D341Med (cell line): ENCODE measurements at regions not wholly inside any gene's neighbourhood (a gene's known extent, or its start where the extent isn't known, plus 50 kb on each side); places are given as distances from the start of the nearest gene placed in this dataset.
"Not testable (repeated sequence)": the region's sequence is repeated elsewhere in the genome, so short reads cannot be mapped to it uniquely, and the experiment has no call there.

ENCODE experiments used
- DNase-seq: peaks from one replicate; pipeline ENCODE4 v3.0.0; 2012; ENCODE audit warnings: low spot score

DNA sequence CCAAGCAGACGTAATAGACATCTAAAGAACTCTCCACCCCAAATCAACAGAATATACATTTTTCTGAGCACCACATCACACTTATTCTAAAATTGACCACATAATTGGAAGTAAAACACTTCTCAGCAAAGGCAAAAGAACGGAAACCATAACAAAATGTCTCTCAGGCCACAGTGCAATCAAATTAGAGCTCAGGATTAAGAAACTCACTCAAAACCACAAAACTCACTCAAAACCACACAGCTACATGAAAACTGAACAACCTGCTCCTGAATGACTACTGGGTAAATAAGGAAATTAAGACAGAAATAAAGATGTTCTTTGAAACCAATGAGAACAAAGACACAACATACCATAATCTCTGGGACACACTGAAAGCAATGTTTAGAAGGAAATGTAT is 1879.4 kb upstream of the CELF4 start:
- DNase-seq, result not testable (repeated sequence)

DNA sequence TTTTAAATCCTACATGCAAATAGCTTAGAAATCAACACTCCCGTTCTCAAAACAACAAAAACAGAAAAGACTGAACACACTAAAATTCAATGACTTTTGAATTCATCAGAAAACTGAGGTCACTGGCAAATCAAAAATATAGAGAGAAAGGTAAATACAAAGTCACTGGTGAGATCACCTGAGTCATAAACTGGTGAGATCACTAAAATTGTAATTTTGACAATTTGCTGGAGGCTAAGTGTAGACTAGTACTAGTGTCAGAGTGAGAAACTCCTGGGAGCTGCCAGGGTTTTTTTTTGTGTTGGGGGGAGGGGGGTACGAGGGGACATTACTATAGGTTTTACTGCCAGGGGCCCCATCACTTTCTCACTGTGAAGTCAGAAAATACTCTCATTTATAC is 1876.0 kb upstream of the CELF4 start:
- DNase-seq, result no peak

DNA sequence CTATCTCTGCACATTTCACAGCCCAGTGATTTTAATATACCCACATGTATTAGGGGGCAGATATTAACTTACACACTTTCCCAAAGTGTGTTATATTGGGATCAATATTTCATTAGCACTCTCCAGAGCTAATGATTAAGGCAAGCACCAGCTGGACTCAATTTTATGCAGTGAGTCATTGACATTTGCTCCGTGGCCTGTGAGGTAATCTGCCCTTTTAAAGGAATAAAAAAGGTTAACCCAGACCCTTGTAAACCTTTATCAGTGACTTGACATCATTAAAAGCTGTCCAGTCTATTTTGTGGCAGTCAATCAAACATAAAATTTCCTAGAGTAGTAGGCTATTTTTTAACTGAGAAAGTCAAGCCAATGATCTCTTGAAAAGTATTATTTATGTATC is 1870.4 kb upstream of the CELF4 start:
- no peak for DNase-seq

DNA sequence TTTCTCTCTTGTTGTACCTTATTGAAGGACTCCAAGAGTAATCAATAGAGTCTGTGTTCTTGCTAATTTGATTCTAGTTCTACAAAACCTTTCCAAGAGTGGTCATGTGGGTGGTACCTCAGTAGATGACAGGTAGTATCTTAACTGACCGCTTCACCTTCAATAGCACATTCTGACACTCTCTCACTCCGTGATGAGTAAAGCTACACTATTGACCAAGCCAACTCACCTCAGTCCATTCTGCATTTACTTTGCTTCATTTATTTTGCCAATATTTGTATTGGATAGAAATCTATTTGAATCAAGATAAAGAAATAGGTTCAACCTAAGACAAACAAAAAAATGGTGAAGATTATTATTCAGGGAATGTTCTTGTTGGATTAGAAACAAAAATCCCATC is 1869.6 kb upstream of the CELF4 start:
- DNase-seq, result no peak

DNA sequence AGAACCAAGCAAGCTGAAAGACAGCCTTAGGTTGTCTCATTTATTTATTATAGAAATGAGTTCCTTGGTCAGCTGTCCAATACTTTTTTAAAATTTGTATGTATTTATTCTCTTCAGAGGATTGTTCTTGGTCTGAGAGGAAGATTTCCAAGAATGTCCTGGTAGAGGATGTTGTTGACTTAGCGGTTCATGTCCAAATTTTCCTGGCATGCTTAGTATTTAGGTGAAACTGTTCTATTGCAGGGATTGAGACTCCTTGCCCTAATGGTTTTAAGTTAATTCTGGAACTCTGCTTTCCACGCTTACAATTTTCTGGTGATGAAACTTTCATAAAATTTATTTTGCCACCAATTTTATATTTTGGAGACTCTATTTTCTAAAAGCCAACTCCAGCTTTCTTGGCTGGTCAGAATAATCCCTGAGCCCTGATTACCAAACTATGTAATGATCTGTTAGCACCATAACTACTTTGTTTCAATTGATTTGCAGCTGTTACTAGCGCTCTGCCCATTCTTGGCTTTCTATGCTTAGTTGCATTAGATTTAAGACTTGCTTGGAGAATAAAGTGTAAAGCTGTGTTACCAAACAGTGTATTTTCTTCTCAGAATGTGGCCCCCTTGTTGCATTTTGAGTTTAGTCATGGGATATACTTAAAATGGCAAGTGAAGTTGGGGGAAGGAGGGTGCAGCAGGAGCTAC is 1868.8 kb upstream of the CELF4 start:
- no peak for DNase-seq

DNA sequence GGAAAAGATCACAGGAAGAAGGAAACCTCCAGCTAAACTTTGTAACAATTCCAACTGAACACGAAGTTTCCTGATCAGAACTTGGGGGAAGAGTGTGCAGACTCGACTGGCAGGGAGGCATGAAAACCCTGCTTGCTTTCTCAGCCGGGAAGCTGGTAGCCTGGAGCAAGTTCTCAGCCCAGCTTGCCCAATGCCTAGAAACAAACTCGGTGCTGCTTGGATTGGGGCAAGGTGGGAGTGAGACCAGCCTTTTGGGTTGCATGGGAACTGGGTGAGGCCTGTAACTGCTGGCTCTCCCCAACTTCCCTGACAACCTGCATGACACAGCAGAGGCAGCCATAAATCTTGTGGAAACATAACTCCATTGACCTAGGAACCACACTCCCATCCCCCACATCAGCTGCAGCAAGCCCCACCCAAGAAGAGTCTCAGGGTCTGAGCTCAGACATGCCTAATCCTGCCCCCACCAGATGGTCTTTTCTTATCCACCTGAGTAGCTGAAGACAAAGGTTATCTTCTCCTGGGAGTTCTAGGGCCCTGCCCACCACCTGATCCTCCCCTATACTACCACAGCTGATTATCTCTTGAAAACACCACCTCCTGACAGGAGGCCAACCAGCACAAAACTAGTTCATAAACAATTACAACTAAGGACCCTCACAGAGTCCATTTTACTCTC is 1859.7 kb upstream of the CELF4 start:
- DNase-seq, result no peak

DNA sequence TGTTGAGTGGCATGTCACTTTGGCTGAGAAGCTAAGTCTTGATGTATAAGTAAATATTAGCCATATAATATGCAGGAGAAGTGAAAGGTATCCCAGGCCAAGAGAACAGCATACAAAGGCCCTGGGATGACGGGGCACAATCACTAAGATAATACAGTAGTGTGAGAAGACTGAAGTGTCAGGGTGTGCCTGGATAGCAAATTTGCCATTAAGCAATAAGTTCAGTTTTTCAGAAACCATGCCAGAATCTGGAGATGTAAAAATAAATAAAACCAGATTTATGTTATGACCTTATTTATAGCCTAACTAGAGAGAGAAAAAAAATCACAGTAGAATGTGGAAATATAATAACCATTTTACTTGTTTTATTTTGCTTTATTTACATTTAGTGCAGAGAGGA is 1858.7 kb upstream of the CELF4 start:
- DNase-seq, result no peak

DNA sequence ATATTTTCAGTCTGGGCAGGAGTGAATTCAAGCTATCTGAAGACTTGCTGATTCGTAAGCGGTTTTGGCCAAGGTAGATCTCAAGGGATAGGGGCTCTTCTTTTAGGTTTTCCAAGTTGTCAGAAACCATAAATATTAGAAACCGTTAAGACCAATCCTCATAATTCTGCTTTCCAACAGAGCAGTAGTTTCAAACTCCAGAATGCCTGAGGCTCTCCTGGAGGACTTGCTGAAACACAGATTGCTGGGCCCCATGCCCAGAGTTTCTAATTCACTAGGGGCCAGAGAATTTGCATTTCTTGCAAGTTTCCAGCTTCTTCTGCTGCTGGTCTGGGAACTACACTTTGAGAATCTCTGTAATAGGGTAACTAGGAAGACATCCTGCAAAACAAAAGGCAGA is 1855.7 kb upstream of the CELF4 start:
- no peak for DNase-seq

DNA sequence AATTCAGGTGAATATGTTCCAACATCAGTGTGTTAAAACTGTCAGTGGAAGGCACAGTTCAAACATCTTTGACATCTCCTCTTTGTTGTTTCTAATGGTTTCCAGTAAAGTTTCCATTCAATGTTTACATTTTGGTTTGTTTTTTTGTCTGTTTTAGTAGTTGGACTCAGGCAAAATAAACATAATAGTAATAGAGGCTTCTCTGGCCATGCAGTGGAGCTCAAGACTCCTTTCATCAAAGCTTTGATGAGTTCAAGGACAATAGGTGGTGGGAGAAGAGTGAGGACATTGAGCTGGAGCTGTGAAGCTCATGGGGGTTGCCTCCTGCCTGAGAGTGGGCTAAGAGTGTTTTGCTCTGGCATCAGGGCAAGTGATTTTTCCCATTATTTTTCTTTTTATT is 1853.7 kb upstream of the CELF4 start:
- DNase-seq, result no peak

DNA sequence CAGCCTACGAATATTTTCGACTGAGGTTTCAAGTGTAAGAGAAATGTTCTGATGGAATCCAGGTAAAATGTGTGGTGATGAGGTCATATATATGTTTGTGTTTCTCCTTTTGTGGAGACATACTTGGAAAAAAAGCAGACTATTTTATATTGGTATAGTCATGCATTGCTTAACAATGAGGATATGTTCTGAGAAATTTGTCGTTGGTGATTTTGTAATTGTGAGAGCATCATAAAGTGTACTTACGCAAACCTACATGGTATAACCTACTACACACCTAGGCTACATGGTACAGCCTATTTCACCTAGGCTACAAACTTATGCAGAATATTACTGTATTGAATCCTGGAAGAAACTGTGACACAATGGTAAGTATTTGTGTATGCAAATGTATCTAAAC is 1849.9 kb upstream of the CELF4 start:
- no peak for DNase-seq

DNA sequence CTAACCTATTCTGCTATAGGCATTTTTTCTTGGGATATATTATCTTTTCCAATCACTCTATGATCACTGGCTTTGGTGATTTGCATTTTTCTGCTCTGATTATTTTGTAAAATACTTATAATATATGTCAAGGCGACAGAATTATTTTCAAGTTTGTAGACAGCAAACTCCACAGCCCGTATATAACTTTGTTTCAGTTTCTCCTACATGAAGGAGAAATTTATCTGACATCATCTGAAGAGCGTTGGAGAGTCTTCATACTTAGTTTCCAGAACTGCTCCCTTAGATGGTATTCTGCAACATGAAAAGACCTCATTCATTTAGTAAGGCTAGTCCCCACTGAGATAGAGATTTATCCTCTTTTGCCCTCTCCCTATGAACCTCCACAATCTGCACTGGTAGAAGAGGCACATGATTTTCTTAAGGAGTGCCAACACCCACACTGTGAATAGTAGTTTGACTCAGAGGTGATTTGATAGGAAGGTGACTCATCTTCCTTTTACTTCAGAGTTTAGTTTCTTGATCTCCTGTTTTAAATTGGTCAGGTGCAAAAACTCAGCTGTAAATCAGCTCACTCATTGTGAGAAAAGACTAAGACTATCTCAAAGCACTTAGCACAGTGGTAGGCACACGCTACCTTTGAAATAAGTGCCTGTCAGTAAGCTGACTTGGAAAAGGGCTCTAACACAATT is 1848.6 kb upstream of the CELF4 start:
- DNase-seq, result no peak

DNA sequence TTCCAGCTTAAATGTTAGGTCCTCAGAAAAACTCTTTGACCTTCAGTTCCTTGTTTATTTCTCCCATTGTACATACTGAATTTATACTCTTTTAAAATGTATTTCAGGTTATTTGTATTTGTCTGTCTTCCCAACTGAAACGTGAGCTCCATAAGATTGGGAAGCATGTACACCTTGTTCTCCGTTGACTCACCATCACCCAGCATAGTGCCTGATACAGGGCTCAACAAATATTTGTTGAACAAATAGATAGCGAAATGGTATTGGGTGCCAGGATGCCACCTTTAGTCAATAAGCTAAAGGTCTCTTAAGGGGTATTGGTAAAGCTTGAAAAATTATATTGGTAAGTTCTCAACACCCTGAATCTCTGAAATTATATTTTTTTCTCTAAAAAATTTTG is 1841.3 kb upstream of the CELF4 start:
- no peak for DNase-seq

DNA sequence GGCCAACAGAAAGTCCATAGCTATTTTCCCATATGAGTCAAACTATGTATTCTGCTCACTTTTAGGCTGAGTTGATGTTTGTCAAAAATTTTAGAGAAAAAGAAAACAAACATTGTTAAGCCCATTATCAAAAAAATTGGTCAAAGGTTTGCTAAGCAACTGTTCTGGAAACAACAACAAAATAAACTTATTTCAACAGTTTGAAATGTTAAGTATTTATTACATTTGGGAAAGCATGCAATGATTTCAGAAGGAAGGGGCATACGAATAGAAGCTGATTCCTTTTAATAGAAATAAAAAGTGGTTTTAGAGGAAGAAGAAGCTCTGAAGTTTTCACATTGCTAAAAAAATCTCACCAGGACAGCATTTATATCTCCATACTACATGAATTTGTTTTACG is 1837.5 kb upstream of the CELF4 start:
- no peak for DNase-seq

DNA sequence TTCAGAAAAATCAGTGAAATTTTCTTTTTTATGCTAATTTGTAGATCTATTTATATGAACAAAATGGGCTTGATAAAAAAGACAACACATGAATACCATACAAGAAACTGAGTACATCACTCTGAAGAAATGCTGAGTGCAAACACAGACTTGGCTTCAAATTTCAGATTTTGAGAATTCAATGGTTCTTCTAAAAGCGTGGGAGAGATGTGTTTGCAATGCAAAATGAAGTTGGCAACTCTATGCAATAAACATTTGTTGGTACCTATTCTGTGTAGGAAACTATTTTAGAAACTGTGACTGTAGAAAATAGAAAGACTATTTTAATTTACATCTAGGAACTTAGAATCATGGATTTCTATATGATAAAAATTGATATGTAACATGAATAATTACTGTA is 1834.1 kb upstream of the CELF4 start:
- DNase-seq, result no peak

DNA sequence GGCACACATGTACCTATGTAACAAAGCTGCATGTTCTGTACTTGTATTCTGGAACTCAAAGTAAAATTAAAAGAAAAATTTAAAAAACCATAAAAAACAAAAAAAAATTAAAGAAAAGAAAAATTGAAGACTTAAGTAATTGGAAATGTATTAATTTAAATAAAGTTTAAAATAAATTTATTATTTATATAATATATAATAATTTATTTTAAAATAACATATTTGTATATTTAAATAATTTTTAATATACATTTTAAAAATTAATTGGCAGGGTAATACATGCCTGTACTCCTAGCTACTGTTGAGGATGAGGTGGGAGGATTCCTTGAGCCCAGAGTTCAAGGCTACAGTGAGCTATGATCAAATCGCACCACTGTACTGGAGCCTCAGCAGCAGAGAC is 1830.6 kb upstream of the CELF4 start:
- no peak for DNase-seq

DNA sequence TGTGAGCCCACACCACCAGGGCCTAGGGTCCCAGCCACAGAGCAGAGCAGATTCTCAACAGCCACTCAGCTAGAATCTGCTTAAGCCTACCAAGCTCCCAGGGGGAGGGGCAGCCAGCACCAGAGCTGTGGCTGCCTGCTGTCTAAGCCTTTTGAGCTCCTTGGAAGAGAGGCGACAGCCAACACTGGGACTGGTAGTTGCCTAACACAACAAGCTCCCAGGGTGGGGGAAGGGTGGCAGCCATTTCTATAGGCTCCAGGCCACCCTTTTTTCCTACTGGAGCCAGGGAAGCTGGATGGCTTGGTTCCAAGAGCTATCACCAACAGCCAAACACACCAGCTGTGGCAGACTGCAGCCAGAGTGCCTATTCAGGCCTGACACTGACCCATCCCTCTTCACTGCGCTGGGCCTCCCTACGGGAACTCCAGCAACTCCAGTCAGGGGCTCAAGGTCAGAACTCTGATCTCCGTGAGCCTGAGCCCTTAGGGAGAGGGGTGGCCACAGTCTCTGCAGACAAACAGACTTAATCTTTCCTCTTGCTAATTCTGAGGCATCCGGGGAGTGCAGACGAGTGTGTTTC is 1824.3 kb upstream of the CELF4 start:
- DNase-seq, result peak; percentile 71

DNA sequence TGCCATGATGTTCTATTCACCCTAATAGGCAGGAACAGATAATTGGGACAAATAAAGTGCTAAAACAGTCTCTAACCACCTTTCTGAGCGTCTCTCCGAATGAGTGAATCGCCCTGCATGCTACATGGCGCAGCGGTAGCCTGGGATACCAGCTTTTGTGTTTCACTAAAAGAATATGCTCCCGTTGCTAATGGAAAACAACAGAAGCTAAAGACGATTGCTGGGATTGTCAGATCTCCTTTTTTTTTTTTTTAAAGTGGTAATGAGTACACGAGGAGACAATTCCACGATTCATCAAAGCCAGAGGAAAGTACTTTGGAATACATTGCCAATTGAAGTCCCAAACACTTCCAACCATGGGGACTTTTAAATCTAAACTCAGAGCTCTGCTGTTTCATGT is 1815.3 kb upstream of the CELF4 start:
- no peak for DNase-seq

DNA sequence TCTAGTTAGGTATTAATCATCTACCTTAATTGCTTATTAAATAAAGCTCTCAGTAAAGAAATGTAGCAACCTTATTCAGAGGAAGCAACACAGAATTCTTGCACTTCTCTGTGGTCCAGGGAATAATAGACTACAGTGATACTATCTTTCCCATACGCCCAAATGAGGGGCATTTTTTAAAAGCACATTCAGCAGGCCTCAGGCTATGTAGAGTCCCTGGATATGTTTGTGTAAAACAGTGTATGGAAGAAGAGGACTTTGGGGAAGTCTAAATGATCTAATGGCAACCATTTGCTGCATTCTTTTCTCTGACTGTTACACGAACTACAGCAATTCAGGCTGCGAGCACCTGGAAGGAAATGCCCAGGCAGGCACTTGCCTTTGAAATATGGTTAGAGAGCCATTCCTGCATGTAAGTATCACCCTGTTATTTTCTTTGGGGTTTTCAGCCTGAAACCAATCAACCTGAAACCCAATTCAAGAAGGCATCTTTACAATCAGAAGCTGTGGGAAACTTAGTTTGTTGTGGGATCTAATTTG is 1814.7 kb upstream of the CELF4 start:
- no peak for DNase-seq

DNA sequence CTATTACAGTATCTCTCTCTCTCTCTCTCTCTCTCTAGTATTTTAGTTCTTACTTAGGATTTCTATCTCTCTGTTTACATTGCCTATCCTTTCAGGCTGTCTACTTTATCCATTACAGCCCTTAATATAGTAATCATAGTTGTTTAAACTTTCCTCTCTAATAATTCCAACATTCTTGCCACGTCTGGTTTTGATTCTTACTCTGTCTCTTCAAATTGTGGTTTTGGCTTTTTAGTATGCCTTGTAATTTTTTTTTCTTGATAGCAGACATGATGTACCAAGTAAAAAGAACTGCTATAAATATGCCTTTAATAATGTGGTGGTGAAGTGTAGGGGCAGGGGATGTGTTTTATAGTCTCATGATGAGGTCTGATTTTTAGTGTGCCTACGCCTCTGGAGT is 1809.5 kb upstream of the CELF4 start:
- DNase-seq, result no peak

DNA sequence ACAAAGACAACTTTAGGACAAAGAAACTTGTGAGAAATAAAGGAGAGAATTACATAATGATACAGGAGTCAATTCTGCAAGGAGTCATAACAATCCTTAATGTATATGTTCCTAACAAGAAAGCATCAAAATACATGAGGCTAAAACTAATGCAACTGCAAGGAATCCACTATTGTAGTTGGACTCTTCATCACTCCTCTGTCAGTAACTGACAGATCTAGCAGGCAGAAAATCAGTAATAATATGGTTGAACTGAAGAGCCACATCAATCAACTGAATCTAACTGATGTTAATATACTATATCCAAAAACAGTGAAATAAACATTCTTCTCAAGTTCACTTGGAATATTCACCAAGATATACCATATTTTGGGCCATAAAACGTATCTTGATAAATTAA is 1806.4 kb upstream of the CELF4 start:
- no peak for DNase-seq

DNA sequence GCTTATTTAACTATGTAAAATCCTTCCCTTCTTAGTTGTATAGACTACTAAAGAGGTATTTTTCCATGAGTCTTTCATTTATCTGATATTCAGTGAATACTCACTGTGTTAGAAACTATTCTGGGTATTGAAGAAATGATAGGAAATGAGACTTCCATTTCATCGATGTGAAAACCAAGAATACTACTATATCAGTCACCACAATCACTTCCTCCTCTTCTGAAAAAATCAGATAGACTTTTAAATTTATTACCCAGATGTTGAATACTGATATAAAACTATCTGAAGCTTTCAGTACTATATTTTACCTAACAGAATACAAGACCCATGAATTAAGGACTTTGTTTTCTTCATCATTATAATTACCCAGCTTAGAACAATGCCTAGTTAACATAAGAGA is 1801.1 kb upstream of the CELF4 start:
- no peak for DNase-seq

DNA sequence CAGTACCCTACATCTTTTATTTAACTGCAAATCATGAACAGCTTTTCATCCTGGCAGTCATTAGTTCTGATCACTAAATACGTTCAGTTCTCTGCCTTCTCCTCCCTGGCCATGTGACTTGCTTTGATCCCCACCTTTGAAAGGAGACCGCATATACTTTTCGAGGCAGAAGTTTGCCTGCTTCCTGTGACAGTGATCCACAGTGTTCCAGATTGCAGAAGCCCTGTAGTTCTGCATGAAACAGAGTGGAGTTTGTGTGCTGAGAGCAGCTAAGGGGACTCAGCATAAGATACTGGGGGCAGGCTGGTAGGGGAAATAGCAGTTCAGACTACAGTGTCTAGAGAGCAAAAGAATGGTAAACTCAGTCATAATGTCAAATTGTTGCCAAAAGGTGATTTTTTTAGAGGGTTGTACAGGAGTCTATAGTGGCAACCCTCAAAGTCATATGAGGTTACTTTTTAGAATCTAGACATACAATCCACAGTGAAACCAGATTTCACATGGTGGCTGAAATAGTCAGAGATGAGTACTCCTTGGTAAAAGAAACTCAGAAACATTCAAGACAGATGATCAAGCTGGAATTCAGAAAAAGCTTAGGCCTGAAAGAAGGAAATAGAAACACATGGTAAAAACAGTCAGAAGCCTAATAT is 1800.4 kb upstream of the CELF4 start:
- no peak for DNase-seq
